ENCODE measurements at regions not wholly inside any gene's neighbourhood (a gene's known extent, or its start where the extent isn't known, plus 50 kb on each side); places are given as distances from the start of the nearest gene placed in this dataset.
A peak's percentile ranks its signal among the peaks of the same experiment; 100 is the strongest.

GRCh38 chr1:224534731-224535130 is 81.4 kb upstream of the CNIH3 start:
- no peak for DNase-seq
- Histone ChIP-seq H3K4me1 (ENCODE audit: control insufficient read depth, insufficient read depth, low read length) (no peaks in the 10 kb centered on the region), H3K27ac (ENCODE audit: low read depth, low read length) (no peak overlapping the region), H3K27me3 (ENCODE audit: control insufficient read depth, insufficient read depth, low read length, poor library complexity, severe bottlenecking) (no peaks in the 10 kb centered on the region), H3K9ac (ENCODE audit: extremely low read depth, low read length, poor library complexity, severe bottlenecking) (no peak overlapping the region), H3K36me3 (ENCODE audit: control insufficient read depth, insufficient read depth, low read length) (no peaks in the 10 kb centered on the region), H3K9me3 (ENCODE audit: control insufficient read depth, low read length) (peaks cover 3% of the 10 kb centered on the region), H3K4me3 (ENCODE audit: low read length) (no peak overlapping the region)
- Mint-ChIP-seq H3K27ac (no peak overlapping the region), H3K4me1 (no peaks in the 10 kb centered on the region), H3K27me3 (ENCODE audit: insufficient read depth) (no peaks in the 10 kb centered on the region), H3K36me3 (ENCODE audit: low read depth) (no peaks in the 10 kb centered on the region), H3K9me3 (peaks cover 7% of the 10 kb centered on the region), H3K4me3 (no peak overlapping the region)
- WGBS, 2 experiments (ENCODE audit: insufficient coverage in 1 of 2, insufficient read length in 1 of 2) = 87 to 91% methylated on average over 3 of the region's 3 CpGs
- TF ChIP-seq, protein P1, sequence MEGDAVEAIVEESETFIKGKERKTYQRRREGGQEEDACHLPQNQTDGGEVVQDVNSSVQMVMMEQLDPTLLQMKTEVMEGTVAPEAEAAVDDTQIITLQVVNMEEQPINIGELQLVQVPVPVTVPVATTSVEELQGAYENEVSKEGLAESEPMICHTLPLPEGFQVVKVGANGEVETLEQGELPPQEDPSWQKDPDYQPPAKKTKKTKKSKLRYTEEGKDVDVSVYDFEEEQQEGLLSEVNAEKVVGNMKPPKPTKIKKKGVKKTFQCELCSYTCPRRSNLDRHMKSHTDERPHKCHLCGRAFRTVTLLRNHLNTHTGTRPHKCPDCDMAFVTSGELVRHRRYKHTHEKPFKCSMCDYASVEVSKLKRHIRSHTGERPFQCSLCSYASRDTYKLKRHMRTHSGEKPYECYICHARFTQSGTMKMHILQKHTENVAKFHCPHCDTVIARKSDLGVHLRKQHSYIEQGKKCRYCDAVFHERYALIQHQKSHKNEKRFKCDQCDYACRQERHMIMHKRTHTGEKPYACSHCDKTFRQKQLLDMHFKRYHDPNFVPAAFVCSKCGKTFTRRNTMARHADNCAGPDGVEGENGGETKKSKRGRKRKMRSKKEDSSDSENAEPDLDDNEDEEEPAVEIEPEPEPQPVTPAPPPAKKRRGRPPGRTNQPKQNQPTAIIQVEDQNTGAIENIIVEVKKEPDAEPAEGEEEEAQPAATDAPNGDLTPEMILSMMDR (conservative IDR thresholded peaks at IDR 0.05) = peak; percentile 47

DNA sequence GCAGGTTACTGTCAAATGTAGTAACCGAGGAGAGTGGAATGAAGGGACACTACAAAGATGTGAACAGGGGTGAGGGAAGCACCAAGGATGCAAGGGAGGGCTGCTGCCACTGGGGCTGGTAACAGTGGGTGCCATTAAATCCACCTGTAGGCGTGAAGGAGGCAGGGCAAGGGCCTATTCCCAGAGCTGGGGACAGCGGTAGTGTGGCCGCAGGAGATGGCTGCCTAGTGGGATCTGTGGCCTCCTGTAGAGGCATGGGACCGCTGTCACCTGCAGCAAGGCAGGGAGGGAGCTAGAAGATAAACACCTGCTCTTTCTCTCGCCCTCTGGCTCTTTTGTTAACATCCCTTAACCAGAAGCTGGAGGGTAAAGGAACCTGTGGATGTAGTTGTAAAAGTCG is 80.5 kb upstream of the CNIH3 start:
- H3K9ac ChIP-seq (ENCODE audit: extremely low read depth, low read length, poor library complexity, severe bottlenecking) = no peak overlapping the region
- 86 to 100% methylated on average over 2 to 7 of the region's 7 CpGs for WGBS, 2 experiments (ENCODE audit: insufficient coverage in 1 of 2, insufficient read length in 1 of 2)
- H3K27ac Mint-ChIP-seq = no peak overlapping the region
- H3K27me3 Mint-ChIP-seq (ENCODE audit: insufficient read depth) = no peaks in the 10 kb centered on the region
- H3K36me3 Mint-ChIP-seq (ENCODE audit: low read depth) = no peaks in the 10 kb centered on the region
- DNase-seq = no peak
- H3K9me3 Mint-ChIP-seq = peaks cover 7% of the 10 kb centered on the region
- no peaks in the 10 kb centered on the region for H3K27me3 ChIP-seq (ENCODE audit: control insufficient read depth, insufficient read depth, low read length, poor library complexity, severe bottlenecking)
- H3K27ac ChIP-seq (ENCODE audit: low read depth, low read length) = no peak overlapping the region
- no peak overlapping the region for H3K4me3 ChIP-seq (ENCODE audit: low read length)
- TF ChIP-seq, protein P1 (conservative IDR thresholded peaks at IDR 0.05) = no peak
- H3K36me3 ChIP-seq (ENCODE audit: control insufficient read depth, insufficient read depth, low read length) = no peaks in the 10 kb centered on the region
- no peak overlapping the region for H3K4me3 Mint-ChIP-seq
- H3K4me1 ChIP-seq (ENCODE audit: control insufficient read depth, insufficient read depth, low read length) = no peaks in the 10 kb centered on the region
- H3K4me1 Mint-ChIP-seq = no peaks in the 10 kb centered on the region
- H3K9me3 ChIP-seq (ENCODE audit: control insufficient read depth, low read length) = peaks cover 3% of the 10 kb centered on the region

DNA sequence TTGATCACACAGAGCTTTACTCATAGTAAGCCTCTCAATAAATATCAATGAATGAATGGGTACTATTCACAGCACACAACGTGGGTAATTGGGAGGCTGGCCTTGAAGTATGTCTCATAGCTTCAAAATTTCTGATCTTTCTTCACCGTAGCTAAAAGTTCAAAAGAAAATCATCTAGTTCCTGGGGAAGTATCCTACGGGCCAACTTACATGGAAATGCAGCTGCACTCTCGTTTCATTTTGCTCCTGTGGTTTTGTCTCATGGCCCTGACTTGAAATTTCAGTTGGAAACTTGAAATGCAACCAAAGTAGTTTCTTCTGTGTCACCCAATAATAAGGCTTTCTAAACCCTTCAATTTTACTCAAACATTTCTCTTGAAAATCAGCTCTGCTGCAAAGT is 76.1 kb upstream of the CNIH3 start:
- 80 to 86% methylated on average over 4 of the region's 4 CpGs for WGBS, 2 experiments (ENCODE audit: insufficient coverage in 1 of 2, insufficient read length in 1 of 2)
- Histone ChIP-seq H3K4me1 (ENCODE audit: control insufficient read depth, insufficient read depth, low read length) (no peaks in the 10 kb centered on the region), H3K27me3 (ENCODE audit: control insufficient read depth, insufficient read depth, low read length, poor library complexity, severe bottlenecking) (no peaks in the 10 kb centered on the region), H3K27ac (ENCODE audit: low read depth, low read length) (no peak overlapping the region), H3K36me3 (ENCODE audit: control insufficient read depth, insufficient read depth, low read length) (no peaks in the 10 kb centered on the region), H3K9ac (ENCODE audit: extremely low read depth, low read length, poor library complexity, severe bottlenecking) (no peak overlapping the region), H3K4me3 (ENCODE audit: low read length) (no peak overlapping the region), H3K9me3 (ENCODE audit: control insufficient read depth, low read length) (peaks cover 3% of the 10 kb centered on the region)
- H3K4me3 Mint-ChIP-seq = no peak overlapping the region
- no peaks in the 10 kb centered on the region for H3K36me3 Mint-ChIP-seq (ENCODE audit: low read depth)
- H3K9me3 Mint-ChIP-seq = peaks cover 7% of the 10 kb centered on the region
- peaks cover 7% of the 10 kb centered on the region for H3K4me1 Mint-ChIP-seq
- H3K27me3 Mint-ChIP-seq (ENCODE audit: insufficient read depth) = no peaks in the 10 kb centered on the region
- TF ChIP-seq, protein P1 (conservative IDR thresholded peaks at IDR 0.05) = no peak
- DNase-seq = no peak
- no peak overlapping the region for H3K27ac Mint-ChIP-seq
